ENCODE measurements at regions not wholly inside any gene's neighbourhood (a gene's known extent, or its start where the extent isn't known, plus 50 kb on each side); places are given as distances from the start of the nearest gene placed in this dataset.

DNA sequence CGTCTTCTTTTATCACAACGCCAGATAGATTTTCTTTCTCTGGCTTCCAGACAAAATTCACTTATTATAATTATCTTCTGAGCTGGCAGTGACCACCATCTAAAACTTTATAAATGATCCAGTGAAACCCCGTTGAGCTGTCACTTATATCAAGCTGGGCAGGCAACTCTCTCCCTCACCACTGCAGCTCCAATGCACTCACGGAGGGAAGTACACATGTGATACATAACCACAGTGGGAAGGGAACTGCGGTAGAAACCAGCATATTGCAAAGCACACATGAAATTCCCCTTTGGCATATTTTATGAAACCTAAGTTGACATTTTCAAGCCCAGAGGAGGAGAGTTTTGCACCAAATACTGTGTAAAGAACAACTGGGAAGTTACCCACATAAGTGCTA, 536.9 kb downstream of the HACE1 start:
- Histone ChIP-seq H3K9me3 (replicated peaks; ENCODE audit: control insufficient read depth, insufficient read depth, low read depth, low read length) (no peaks in the 10 kb centered on the region), H3K27ac (ENCODE audit: extremely low read depth, low read depth, low read length) (no peak overlapping the region), H4K20me1 (replicated peaks; ENCODE audit: control insufficient read depth, insufficient read depth, low read length) (no peaks in the 10 kb centered on the region), H3K4me2 (ENCODE audit: insufficient read depth, low read length) (no peak overlapping the region), H3K79me2 (ENCODE audit: control insufficient read depth, insufficient read depth, low read length) (no peaks in the 10 kb centered on the region), H3K9me1 (ENCODE audit: control insufficient read depth, insufficient read depth, low read length) (no peaks in the 10 kb centered on the region), H3K4me1 (replicated peaks in 1 of 2; ENCODE audit: control insufficient read depth in 2 of 2, insufficient read depth in 2 of 2, low read length in 2 of 2) (no peaks in the 10 kb centered on the region; a peak in 1 of 5 replicates), H2AFZ (ENCODE audit: low read depth, low read length) (no peak overlapping the region), H3K9ac (ENCODE audit: insufficient read depth in 1 of 2, low read depth in 2 of 2, low read length in 2 of 2) (no peak overlapping the region), H3K27me3 (ENCODE audit: control insufficient read depth in 2 of 2, insufficient read depth in 2 of 2, low read length in 2 of 2) (no peaks in the 10 kb centered on the region), H3K36me3 (ENCODE audit: control insufficient read depth, insufficient read depth, low read length) (no peaks in the 10 kb centered on the region), H3K4me3 (no peak overlapping the region)
- FAIRE-seq (no peak), ATAC-seq (no peak), DNase-seq (ENCODE audit: extremely low read depth in 1 of 4, low spot score in 3 of 4) (no peak)
- CTCF ChIA-PET (ENCODE audit: low intra/inter-chr PET ratio) = no interaction called here
- TF ChIP-seq PHF8 (IDR thresholded peaks at IDR 0.05; ENCODE audit: borderline replicate concordance, low read length) (no peak), ZSCAN32 (CRISPR knock-in tag; IDR thresholded peaks at IDR 0.05) (no peak), PTRF (tag; IDR thresholded peaks at IDR 0.05) (no peak), ATF3 (IDR thresholded peaks at IDR 0.05) (no peak), ATF3 (CRISPR knock-in tag; conservative IDR thresholded peaks at IDR 0.05) (no peak), ARID3A (IDR thresholded peaks at IDR 0.05; ENCODE audit: borderline replicate concordance, low read depth, low read length) (no peak), HNRNPUL1 (IDR thresholded peaks at IDR 0.05; ENCODE audit: low read length) (no peak), SOX6 (IDR thresholded peaks at IDR 0.05) (no peak), SP1 (CRISPR knock-in tag; IDR thresholded peaks at IDR 0.05) (no peak), HMBOX1 (IDR thresholded peaks at IDR 0.05) (no peak), TCF7 (IDR thresholded peaks at IDR 0.05; ENCODE audit: borderline replicate concordance) (no peak), RBM25 (IDR thresholded peaks at IDR 0.05; ENCODE audit: low read depth, low read length, severe bottlenecking) (no peak), MIER1 (IDR thresholded peaks at IDR 0.05; ENCODE audit: low read depth) (no peak), COPS2 (conservative IDR thresholded peaks at IDR 0.05) (no peak)
- TF ChIP-seq, protein P1, sequence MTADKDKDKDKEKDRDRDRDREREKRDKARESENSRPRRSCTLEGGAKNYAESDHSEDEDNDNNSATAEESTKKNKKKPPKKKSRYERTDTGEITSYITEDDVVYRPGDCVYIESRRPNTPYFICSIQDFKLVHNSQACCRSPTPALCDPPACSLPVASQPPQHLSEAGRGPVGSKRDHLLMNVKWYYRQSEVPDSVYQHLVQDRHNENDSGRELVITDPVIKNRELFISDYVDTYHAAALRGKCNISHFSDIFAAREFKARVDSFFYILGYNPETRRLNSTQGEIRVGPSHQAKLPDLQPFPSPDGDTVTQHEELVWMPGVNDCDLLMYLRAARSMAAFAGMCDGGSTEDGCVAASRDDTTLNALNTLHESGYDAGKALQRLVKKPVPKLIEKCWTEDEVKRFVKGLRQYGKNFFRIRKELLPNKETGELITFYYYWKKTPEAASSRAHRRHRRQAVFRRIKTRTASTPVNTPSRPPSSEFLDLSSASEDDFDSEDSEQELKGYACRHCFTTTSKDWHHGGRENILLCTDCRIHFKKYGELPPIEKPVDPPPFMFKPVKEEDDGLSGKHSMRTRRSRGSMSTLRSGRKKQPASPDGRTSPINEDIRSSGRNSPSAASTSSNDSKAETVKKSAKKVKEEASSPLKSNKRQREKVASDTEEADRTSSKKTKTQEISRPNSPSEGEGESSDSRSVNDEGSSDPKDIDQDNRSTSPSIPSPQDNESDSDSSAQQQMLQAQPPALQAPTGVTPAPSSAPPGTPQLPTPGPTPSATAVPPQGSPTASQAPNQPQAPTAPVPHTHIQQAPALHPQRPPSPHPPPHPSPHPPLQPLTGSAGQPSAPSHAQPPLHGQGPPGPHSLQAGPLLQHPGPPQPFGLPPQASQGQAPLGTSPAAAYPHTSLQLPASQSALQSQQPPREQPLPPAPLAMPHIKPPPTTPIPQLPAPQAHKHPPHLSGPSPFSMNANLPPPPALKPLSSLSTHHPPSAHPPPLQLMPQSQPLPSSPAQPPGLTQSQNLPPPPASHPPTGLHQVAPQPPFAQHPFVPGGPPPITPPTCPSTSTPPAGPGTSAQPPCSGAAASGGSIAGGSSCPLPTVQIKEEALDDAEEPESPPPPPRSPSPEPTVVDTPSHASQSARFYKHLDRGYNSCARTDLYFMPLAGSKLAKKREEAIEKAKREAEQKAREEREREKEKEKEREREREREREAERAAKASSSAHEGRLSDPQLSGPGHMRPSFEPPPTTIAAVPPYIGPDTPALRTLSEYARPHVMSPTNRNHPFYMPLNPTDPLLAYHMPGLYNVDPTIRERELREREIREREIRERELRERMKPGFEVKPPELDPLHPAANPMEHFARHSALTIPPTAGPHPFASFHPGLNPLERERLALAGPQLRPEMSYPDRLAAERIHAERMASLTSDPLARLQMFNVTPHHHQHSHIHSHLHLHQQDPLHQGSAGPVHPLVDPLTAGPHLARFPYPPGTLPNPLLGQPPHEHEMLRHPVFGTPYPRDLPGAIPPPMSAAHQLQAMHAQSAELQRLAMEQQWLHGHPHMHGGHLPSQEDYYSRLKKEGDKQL (CRISPR knock-in tag; IDR thresholded peaks at IDR 0.05; ENCODE audit: borderline replicate concordance) = no peak
- intact Hi-C loops (cut with micrococcal nuclease) = no loop called here
- in situ Hi-C loops (cut with MboI) = no loop called here
- 3% methylated on average over 5 of the region's 5 CpGs for WGBS (ENCODE audit: insufficient coverage, low coverage, missing lambda C conversion rate)
- POLR2A ChIA-PET = no interaction called here
- no TSS peak for BruUV-seq (replicated peaks)
